ENCODE measurements at regions not wholly inside any gene's neighbourhood (a gene's known extent, or its start where the extent isn't known, plus 50 kb on each side); places are given as distances from the start of the nearest gene placed in this dataset.

DNA sequence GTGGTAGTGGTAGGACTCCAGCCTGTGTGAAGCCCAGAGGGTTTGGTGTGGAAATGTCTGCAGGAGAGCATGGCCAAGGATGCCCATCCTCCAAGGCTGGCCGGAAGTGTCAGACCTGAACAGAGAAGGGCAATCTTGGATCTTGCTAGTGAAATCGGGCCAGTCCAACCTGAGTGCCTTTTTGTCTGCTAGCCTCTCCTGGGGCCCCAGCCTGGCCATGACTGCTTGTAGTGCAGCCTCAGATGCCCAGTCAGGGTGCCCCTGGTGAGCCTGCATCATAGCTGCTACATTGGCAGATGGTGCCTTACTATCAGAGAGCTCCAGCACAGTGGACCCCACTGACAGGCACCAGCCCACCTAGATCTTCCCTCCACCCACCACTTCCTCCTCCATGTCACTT, 99.3 kb upstream of the PCDH18 start:
- TF ChIP-seq EP300 (IDR thresholded peaks at IDR 0.05) (no peak), CTCF (IDR thresholded peaks at IDR 0.05) (no peak), POLR2A (IDR thresholded peaks at IDR 0.05) (no peak), POLR2AphosphoS5 (IDR thresholded peaks at IDR 0.05) (no peak)

All from upper lobe of left lung (tissue), 4 donors.